GM12872 (cell line): ENCODE measurements at regions not wholly inside any gene's neighbourhood (a gene's known extent, or its start where the extent isn't known, plus 50 kb on each side); places are given as distances from the start of the nearest gene placed in this dataset.

ENCODE experiments used
- CTCF ChIP-seq: IDR thresholded peaks from 3 replicates; pipeline ENCODE4 v1.5.1; 2011; ENCODE audit warnings: low read depth, mild to moderate bottlenecking, low read length, moderate library complexity; ENCODE audit not compliant: insufficient read depth

- TF ChIP-seq CTCF = no peak
Measured at GRCh38 chr3:117645561-117646242, 936.1 kb downstream of the TUSC7 start.

- TF ChIP-seq CTCF = no peak
Measured at GRCh38 chr3:117647435-117647834, 937.9 kb downstream of the TUSC7 start.

- no peak for TF ChIP-seq CTCF
Measured at GRCh38 chr3:117651246-117651645, 941.7 kb downstream of the TUSC7 start.

GRCh38 chr3:117656391-117656790 lies 946.8 kb downstream of the TUSC7 start:
- TF ChIP-seq CTCF = no peak

GRCh38 chr3:117657278-117657677 lies 947.7 kb downstream of the TUSC7 start:
- no peak for TF ChIP-seq CTCF

GRCh38 chr3:117660941-117661817 lies 951.6 kb downstream of the TUSC7 start:
- TF ChIP-seq CTCF = no peak

GRCh38 chr3:117661818-117662095 lies 952.2 kb downstream of the TUSC7 start:
- no peak for TF ChIP-seq CTCF
